ENCODE measurements at regions not wholly inside any gene's neighbourhood (a gene's known extent, or its start where the extent isn't known, plus 50 kb on each side); places are given as distances from the start of the nearest gene placed in this dataset.
"Not testable (repeated sequence)": the region's sequence is repeated elsewhere in the genome, so short reads cannot be mapped to it uniquely, and the experiment has no call there.

GRCh38 chr7:50242111-50242510 is 62.4 kb upstream of the IKZF1 start:
- POLR2A ChIA-PET; in situ Hi-C loops (cut with MboI); H3K27ac ChIP-seq (ENCODE audit: control insufficient read depth, insufficient read depth); BruUV-seq (replicated peaks); H3K4me2 ChIP-seq (ENCODE audit: control insufficient read depth, insufficient read depth); H3K27me3 ChIP-seq (replicated peaks in 1 of 2; ENCODE audit: control insufficient read depth in 2 of 2, insufficient read depth in 2 of 2, low read length in 1 of 2); H2AFZ ChIP-seq (ENCODE audit: control insufficient read depth, low read depth, low read length); DNase-seq (ENCODE audit: low read depth, low spot score); H4K20me1 ChIP-seq (ENCODE audit: control insufficient read depth, insufficient read depth); H3K9ac ChIP-seq (ENCODE audit: control insufficient read depth, insufficient read depth, low read length); ATAC-seq; H3K4me1 ChIP-seq (ENCODE audit: control insufficient read depth, insufficient read depth, low read length); H3K4me3 ChIP-seq; FAIRE-seq; RAD21 ChIA-PET (ENCODE audit: unreplicated experiment); intact Hi-C loops (cut with micrococcal nuclease; ENCODE audit: unreplicated experiment); H3K79me2 ChIP-seq (ENCODE audit: control insufficient read depth, insufficient read depth, low read length); H3K9me3 ChIP-seq (replicated peaks; ENCODE audit: control insufficient read depth, insufficient read depth, low read length); H3K36me3 ChIP-seq (ENCODE audit: control insufficient read depth in 2 of 2, insufficient read depth in 2 of 2, low read length in 1 of 2): not testable (repeated sequence)
- ChIA-PET SMC1A (ENCODE audit: uncharacterized antibody, unreplicated experiment) (interaction anchor here (1.4 to 1.5 kb wide), 2 partner anchors 21 to 36 kb away, joined by 4 read pairs; no protein-coding TSS in a partner anchor), CTCF (interaction anchor here (1.8 to 2.5 kb wide), 2 partner anchors 12 to 13 kb away, joined by 4 to 6 read pairs; no protein-coding TSS in a partner anchor)

GRCh38 chr7:50240699-50241098 is 63.8 kb upstream of the IKZF1 start:
- DNase-seq (ENCODE audit: low read depth, low spot score); H3K9ac ChIP-seq (ENCODE audit: control insufficient read depth, insufficient read depth, low read length); H3K27ac ChIP-seq (ENCODE audit: control insufficient read depth, insufficient read depth); intact Hi-C loops (cut with micrococcal nuclease; ENCODE audit: unreplicated experiment); ATAC-seq; H3K4me3 ChIP-seq; H4K20me1 ChIP-seq (ENCODE audit: control insufficient read depth, insufficient read depth); H3K4me1 ChIP-seq (ENCODE audit: control insufficient read depth, insufficient read depth, low read length); H3K27me3 ChIP-seq (replicated peaks in 1 of 2; ENCODE audit: control insufficient read depth in 2 of 2, insufficient read depth in 2 of 2, low read length in 1 of 2); H3K79me2 ChIP-seq (ENCODE audit: control insufficient read depth, insufficient read depth, low read length); H3K4me2 ChIP-seq (ENCODE audit: control insufficient read depth, insufficient read depth); H2AFZ ChIP-seq (ENCODE audit: control insufficient read depth, low read depth, low read length); FAIRE-seq; H3K36me3 ChIP-seq (ENCODE audit: control insufficient read depth in 2 of 2, insufficient read depth in 2 of 2, low read length in 1 of 2); H3K9me3 ChIP-seq (replicated peaks; ENCODE audit: control insufficient read depth, insufficient read depth, low read length); POLR2A ChIA-PET; BruUV-seq (replicated peaks); in situ Hi-C loops (cut with MboI); RAD21 ChIA-PET (ENCODE audit: unreplicated experiment): not testable (repeated sequence)
- SMC1A ChIA-PET (ENCODE audit: uncharacterized antibody, unreplicated experiment): interaction anchor here (1.4 kb wide), 1 partner anchor 35 kb away, joined by 4 read pairs; no protein-coding TSS in a partner anchor
- CTCF ChIA-PET: interaction anchor here (0.7 to 2.5 kb wide), 2 partner anchors 11 to 23 kb away, joined by 3 to 6 read pairs; no protein-coding TSS in a partner anchor

Data from GM12878 (cell line).